ENCODE measurements at regions not wholly inside any gene's neighbourhood (a gene's known extent, or its start where the extent isn't known, plus 50 kb on each side); places are given as distances from the start of the nearest gene placed in this dataset.

DNA sequence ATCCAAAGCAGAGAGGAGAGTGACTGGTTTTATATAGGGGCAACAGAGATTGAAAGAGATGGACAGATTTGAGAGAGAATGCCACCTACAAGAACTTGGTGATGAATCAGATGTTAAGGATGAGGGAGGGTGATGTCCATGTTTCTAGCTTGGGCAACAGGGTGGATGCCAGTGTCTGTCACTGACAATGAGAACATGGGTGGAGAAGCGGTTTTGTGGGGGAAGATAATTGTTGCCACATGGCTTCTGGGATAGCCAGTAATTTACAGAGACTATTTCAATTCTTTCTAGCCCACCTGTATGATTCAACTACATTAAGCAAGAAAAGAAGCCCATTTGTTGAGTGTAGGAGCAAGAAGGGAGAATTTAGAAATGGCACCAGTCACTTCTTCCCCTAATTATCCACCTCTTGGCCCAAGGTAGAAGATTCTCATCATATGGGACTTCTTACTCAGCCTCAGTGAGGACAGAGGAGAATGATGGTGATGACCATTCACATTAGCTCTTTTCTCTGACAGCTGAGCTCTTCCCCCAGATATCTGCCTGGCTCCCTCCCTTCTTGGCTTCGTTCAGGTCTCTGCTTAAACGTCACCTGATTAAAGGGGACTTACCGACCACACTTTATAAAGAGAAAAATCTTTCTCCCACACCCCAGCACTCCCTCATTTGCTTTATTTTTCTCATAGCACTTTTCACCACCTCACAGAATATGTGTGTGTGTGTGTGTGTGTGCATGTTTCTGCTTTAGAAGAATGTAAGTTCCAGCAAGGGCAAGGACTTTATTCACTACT lies 117.8 kb downstream of the DUSP6 start:
- no peak for TF ChIP-seq CTCF (IDR thresholded peaks at IDR 0.05; ENCODE audit: insufficient read depth, low read length, poor library complexity, severe bottlenecking)
- no peak overlapping the region for H3K4me3 ChIP-seq (replicated peaks; ENCODE audit: low read depth, low read length)
- DNase-seq (ENCODE audit: extremely low read depth, insufficient read length): no peak
- H3K27me3 ChIP-seq (replicated peaks; ENCODE audit: control insufficient read depth, insufficient read depth, low read length): no peaks in the 10 kb centered on the region
- no peaks in the 10 kb centered on the region for H3K36me3 ChIP-seq (ENCODE audit: control insufficient read depth, insufficient read depth, low read length)

DNA sequence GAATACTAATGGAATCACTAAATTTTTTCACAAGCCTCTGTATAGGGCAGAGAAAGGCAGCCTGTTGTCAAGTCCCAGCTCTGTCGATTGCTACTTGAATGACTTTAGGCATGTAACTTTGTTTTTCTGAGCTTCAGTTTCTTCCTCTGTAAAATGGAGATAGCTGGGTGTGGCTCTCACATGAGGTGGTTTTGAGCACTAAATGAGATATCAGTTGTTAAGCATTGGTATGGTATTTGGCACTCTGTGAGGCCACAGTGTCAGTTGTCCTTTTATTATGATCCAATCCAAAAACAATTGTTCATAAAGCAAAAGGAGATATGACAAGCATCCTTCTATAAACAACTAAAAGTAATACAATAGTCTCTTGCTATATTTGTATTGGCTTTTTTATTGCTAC lies 120.6 kb downstream of the DUSP6 start:
- Histone ChIP-seq H3K4me3 (replicated peaks; ENCODE audit: low read depth, low read length) (no peak overlapping the region), H3K27me3 (replicated peaks; ENCODE audit: control insufficient read depth, insufficient read depth, low read length) (no peaks in the 10 kb centered on the region), H3K36me3 (ENCODE audit: control insufficient read depth, insufficient read depth, low read length) (no peaks in the 10 kb centered on the region)
- no peak for TF ChIP-seq CTCF (IDR thresholded peaks at IDR 0.05; ENCODE audit: insufficient read depth, low read length, poor library complexity, severe bottlenecking)
- no peak for DNase-seq (ENCODE audit: extremely low read depth, insufficient read length)

DNA sequence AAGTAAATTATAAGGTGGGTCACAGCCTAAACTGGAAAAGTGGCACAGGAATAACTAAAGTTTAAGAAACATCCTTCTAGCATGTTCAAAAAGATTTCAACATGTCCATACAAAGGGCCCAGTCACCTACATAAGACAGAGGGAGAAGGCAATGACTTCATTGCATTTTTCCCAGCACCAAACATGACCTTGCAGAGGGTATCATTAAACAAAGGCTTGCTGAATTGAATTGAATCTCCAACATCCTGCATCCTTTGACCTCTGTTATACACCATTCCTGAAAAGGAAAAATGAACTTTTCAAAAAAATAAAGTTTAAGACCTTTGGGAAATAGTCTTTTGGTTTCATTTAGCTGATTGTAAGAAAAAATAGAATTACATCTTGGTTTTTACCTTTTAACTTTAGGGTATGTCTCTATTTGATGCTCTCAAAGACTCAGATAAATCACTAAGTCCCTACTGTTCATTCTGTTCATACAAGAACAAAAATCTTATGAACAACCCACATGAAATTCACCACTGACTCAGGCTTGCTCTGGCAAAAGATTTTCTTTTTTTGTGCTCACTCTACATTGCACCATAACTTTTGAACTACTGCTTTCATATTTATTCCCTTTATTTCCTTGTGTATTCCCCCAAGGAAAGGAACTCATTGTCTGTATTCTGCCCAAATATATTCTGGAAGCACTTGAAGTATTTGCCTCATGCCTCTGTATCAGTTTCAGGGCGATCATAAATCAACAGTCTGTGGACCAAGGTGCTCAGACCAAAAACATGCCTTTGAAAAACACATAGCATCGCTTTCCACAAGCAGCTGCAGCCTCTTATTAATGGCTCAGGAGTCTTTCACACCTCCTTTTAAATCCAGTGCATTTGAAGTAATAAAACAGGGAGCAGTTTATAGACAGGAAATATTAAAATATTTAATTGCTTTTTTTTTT lies 121.7 kb downstream of the DUSP6 start:
- no peaks in the 10 kb centered on the region for H3K36me3 ChIP-seq (ENCODE audit: control insufficient read depth, insufficient read depth, low read length)
- no peak for DNase-seq (ENCODE audit: extremely low read depth, insufficient read length)
- no peak for TF ChIP-seq CTCF (IDR thresholded peaks at IDR 0.05; ENCODE audit: insufficient read depth, low read length, poor library complexity, severe bottlenecking)
- H3K27me3 ChIP-seq (replicated peaks; ENCODE audit: control insufficient read depth, insufficient read depth, low read length): no peaks in the 10 kb centered on the region
- H3K4me3 ChIP-seq (replicated peaks; ENCODE audit: low read depth, low read length): no peak overlapping the region

DNA sequence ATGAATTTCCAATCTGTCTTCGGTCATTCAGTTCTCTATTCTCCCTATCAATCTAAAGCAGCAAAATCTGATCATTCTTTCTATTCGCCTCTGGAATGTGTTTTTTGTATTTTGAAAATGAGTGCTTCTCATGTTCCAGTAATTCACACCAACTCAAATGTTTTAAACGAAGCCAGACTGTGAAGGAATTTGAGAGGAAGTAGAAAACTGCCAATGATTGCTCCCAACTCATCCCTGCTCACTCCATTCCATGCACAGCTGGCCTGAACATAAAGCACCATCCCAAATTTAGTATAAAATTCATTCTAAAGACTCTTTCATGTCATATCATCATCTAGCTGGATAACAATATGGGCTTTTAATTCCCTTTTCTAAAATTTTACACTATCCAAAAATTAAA lies 123.8 kb downstream of the DUSP6 start:
- no peak for DNase-seq (ENCODE audit: extremely low read depth, insufficient read length)
- Histone ChIP-seq H3K36me3 (ENCODE audit: control insufficient read depth, insufficient read depth, low read length) (no peaks in the 10 kb centered on the region), H3K27me3 (replicated peaks; ENCODE audit: control insufficient read depth, insufficient read depth, low read length) (no peaks in the 10 kb centered on the region), H3K4me3 (replicated peaks; ENCODE audit: low read depth, low read length) (no peak overlapping the region)
- no peak for TF ChIP-seq CTCF (IDR thresholded peaks at IDR 0.05; ENCODE audit: insufficient read depth, low read length, poor library complexity, severe bottlenecking)

DNA sequence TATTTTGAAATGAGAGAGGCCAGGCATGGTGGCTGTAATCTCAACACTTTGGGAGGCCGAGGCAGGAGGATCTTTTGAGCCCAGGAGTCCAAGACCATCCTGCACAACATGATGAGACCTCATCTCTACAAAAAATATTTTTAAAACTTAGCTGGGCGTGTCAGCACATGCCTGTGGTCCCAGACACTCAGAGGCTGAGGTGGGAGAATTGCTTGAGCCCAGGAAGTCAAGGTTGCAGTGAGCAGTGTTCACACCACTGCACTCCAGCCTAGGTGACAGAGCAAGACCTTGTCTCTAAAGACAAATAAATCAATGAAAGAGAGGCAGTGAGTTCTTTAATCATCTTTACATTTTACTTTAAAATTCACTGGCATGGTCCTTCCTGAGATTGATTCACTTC lies 124.5 kb downstream of the DUSP6 start:
- DNase-seq (ENCODE audit: extremely low read depth, insufficient read length): no peak
- H3K4me3 ChIP-seq (replicated peaks; ENCODE audit: low read depth, low read length): no peak overlapping the region
- no peaks in the 10 kb centered on the region for H3K27me3 ChIP-seq (replicated peaks; ENCODE audit: control insufficient read depth, insufficient read depth, low read length)
- TF ChIP-seq CTCF (IDR thresholded peaks at IDR 0.05; ENCODE audit: insufficient read depth, low read length, poor library complexity, severe bottlenecking): no peak
- no peaks in the 10 kb centered on the region for H3K36me3 ChIP-seq (ENCODE audit: control insufficient read depth, insufficient read depth, low read length)

Data from GM06990 (cell line).